A549 (cell line): ENCODE measurements at regions not wholly inside any gene's neighbourhood (a gene's known extent, or its start where the extent isn't known, plus 50 kb on each side); places are given as distances from the start of the nearest gene placed in this dataset.
A peak's percentile ranks its signal among the peaks of the same experiment; 100 is the strongest.

Experiments
- ATAC-seq, 2 experiments: fragments of 200-7000 bp in 1 of 2; fragments of >200 bp in 1 of 2; cut with Nextera tagmentation in 1 of 2; cut with Tn5 transposase in 1 of 2; 3 replicates each; pipeline versions ENCODE4 v1.8.0 to v1.9.1; 2018 to 2020; ENCODE audit warnings: mild to moderate bottlenecking in 1 of 2, moderate library complexity in 1 of 2
- CTCF ChIA-PET: fragments of 300-600 bp; sonication (Branson Sonifier 250); formaldehyde crosslinking; extraction: SDS; loops from one replicate; lab custom pipeline; 2021; ENCODE audit warnings: antibody characterized with exemption, inconsistent platforms; lab: Yijun Ruan, JAX
- POLR2A ChIA-PET: fragments of 350-600 bp; formaldehyde crosslinking; extraction: SDS; loops from one replicate; lab custom pipeline; 2021; ENCODE audit warnings: antibody characterized with exemption, inconsistent platforms; lab: Yijun Ruan, JAX
- DNase-seq, 2 experiments: peaks; one replicate each; pipeline versions ENCODE4 v3.0.0 to v3.0.0-alpha.2; 2011 to 2016; ENCODE audit warnings: low read depth in 1 of 2, low spot score in 1 of 2
- FAIRE-seq: peaks from 2 replicates; lab custom pipeline; 2011; peaks lifted over from hg19 to GRCh38; lab: Jason Lieb, UNC
- H3K27ac ChIP-seq, 2 experiments: fragments of >200 bp; sonication (Bioruptor Twin); formaldehyde crosslinking; 3 replicates each; pipeline ENCODE4 v1.5.1; 2016 to 2017
- H3K4me1 ChIP-seq: fragments of >200 bp; sonication (Bioruptor Twin); formaldehyde crosslinking; 3 replicates; pipeline ENCODE4 v1.6.1; 2016
- H3K4me2 ChIP-seq: fragments of >200 bp; sonication (Bioruptor Twin); formaldehyde crosslinking; 3 replicates; pipeline ENCODE4 v1.6.1; 2016
- H3K4me3 ChIP-seq: fragments of >200 bp; sonication (Bioruptor Twin); formaldehyde crosslinking; 3 replicates; pipeline ENCODE4 v1.5.1; 2016
- H3K9me3 ChIP-seq: fragments of >200 bp; sonication (Bioruptor Twin); formaldehyde crosslinking; 3 replicates; pipeline ENCODE4 v1.6.1; 2016
- BHLHE40 ChIP-seq: IDR thresholded peaks from 2 replicates; pipeline ENCODE4 v1.6.1; 2012; ENCODE audit warnings: low read depth, low read length, inconsistent platforms
- CBX2 ChIP-seq: fragments of 200-600 bp; sonication (generic); IDR thresholded peaks from 2 replicates; pipeline ENCODE4 v1.6.1; 2016; ENCODE audit warnings: low read depth, mild to moderate bottlenecking, borderline replicate concordance
- CEBPB ChIP-seq, 2 experiments: fragments of >200 bp in 1 of 2; sonication (Bioruptor Twin) in 1 of 2; formaldehyde crosslinking in 1 of 2; IDR thresholded peaks; 2 replicates each; pipeline ENCODE4 v1.6.1; 2012 to 2016
- CHD4 ChIP-seq: fragments of 200-600 bp; sonication (generic); IDR thresholded peaks from 2 replicates; pipeline ENCODE4 v1.6.1; 2016; ENCODE audit warnings: antibody characterized with exemption, mild to moderate bottlenecking, borderline replicate concordance
- CTCF ChIP-seq: fragments of >200 bp; sonication (Bioruptor Twin); formaldehyde crosslinking; IDR thresholded peaks from 3 replicates; pipeline ENCODE4 v1.5.1; 2016
- ESRRA ChIP-seq: fragments of 150-350 bp; IDR thresholded peaks from 2 replicates; pipeline ENCODE4 v1.6.1; 2014; ENCODE audit warnings: mild to moderate bottlenecking, low read length, borderline replicate concordance
- HEYL ChIP-seq: fragments of 250-450 bp; sonication (Bioruptor Pico); IDR thresholded peaks from 2 replicates; pipeline ENCODE4 v1.8.0; 2021; ENCODE audit warnings: mild to moderate bottlenecking, moderate library complexity
- HOXB5 ChIP-seq: fragments of 250-450 bp; sonication (Bioruptor Pico); IDR thresholded peaks from 2 replicates; pipeline ENCODE4 v1.5.0; 2020; ENCODE audit warnings: mild to moderate bottlenecking, moderate library complexity
- JUNB ChIP-seq: fragments of >200 bp; sonication (Bioruptor Twin); formaldehyde crosslinking; IDR thresholded peaks from 2 replicates; pipeline ENCODE4 v1.6.1; 2016
- KDM5A ChIP-seq: fragments of 200-600 bp; sonication (generic); IDR thresholded peaks from 2 replicates; pipeline ENCODE4 v1.6.1; 2016; ENCODE audit warnings: antibody characterized with exemption, mild to moderate bottlenecking
- MYC ChIP-seq: IDR thresholded peaks from 2 replicates; pipeline ENCODE4 v1.6.1; 2012; ENCODE audit warnings: mild to moderate bottlenecking, inconsistent platforms, low read length, improper control_type of control experiment, borderline replicate concordance
- NFE2L2 ChIP-seq: fragments of 150-350 bp; conservative IDR thresholded peaks from 2 replicates; pipeline ENCODE4 v1.6.1; 2014; ENCODE audit warnings: low read length
- NR3C1 ChIP-seq: fragments of >200 bp; sonication (Bioruptor Twin); formaldehyde crosslinking; IDR thresholded peaks from 3 replicates; pipeline ENCODE4 v1.6.1; 2017
- POLR2A ChIP-seq: IDR thresholded peaks from 2 replicates; pipeline ENCODE4 v1.6.1; 2012; ENCODE audit warnings: mild to moderate bottlenecking, low read length
- POLR2AphosphoS2 ChIP-seq: conservative IDR thresholded peaks from 2 replicates; pipeline ENCODE4 v1.6.1; 2012; ENCODE audit warnings: low read length, improper control_type of control experiment, inconsistent platforms
- RARB ChIP-seq: fragments of 250-450 bp; sonication (Bioruptor Pico); IDR thresholded peaks from 2 replicates; pipeline ENCODE4 v1.8.0; 2021; ENCODE audit warnings: mild to moderate bottlenecking, moderate library complexity
- RFX5 ChIP-seq: fragments of 450-650 bp; IDR thresholded peaks from 2 replicates; pipeline ENCODE4 v1.7.1; 2014; ENCODE audit warnings: antibody characterized with exemption, mild to moderate bottlenecking, moderate library complexity
- SREBF2 ChIP-seq: fragments of 450-650 bp; IDR thresholded peaks from 2 replicates; pipeline ENCODE4 v1.6.1; 2014; ENCODE audit warnings: mild to moderate bottlenecking, moderate library complexity
- TP53 ChIP-seq: fragments of 250-450 bp; sonication (Bioruptor Pico); IDR thresholded peaks from 2 replicates; pipeline ENCODE4 v1.5.0; 2021; ENCODE audit warnings: mild to moderate bottlenecking, moderate library complexity
- ZNF302 ChIP-seq: fragments of 250-450 bp; sonication (Bioruptor Pico); IDR thresholded peaks from 2 replicates; pipeline ENCODE4 v1.9.0; 2021; ENCODE audit warnings: inconsistent platforms, mild to moderate bottlenecking, moderate library complexity
- ZSCAN20 ChIP-seq: fragments of 250-450 bp; sonication (Bioruptor Pico); IDR thresholded peaks from 2 replicates; pipeline ENCODE4 v1.8.0; 2022; ENCODE audit warnings: mild to moderate bottlenecking, moderate library complexity
- WGBS: methylation state at CpG from one replicate; pipeline ENCODE4 v1.1.6; 2017; ENCODE audit errors: missing lambda C conversion rate; 5-methylcytosine and 5-hydroxymethylcytosine counted together

- Histone ChIP-seq H3K4me2 (no peak overlapping the region), H3K4me1 (no peaks in the 10 kb centered on the region), H3K4me3 (no peak overlapping the region), H3K27ac (no peak overlapping the region), H3K9me3 (peaks cover 3% of the 10 kb centered on the region; the same call in 1 of the 3 replicates)
- DNase-seq, result no peak
- TF ChIP-seq POLR2A (no peak), SREBF2 (no peak)
- WGBS, result 22% methylated on average over 2 of the region's 2 CpGs
- ChIA-PET POLR2A (no interaction called here), CTCF (no interaction called here)
- no peak for ATAC-seq
- no peak for FAIRE-seq
Measured at GRCh38 chr17:14690704-14691103, 389.8 kb downstream of the HS3ST3B1 start.

- FAIRE-seq (peak; percentile 61), ATAC-seq (peak; percentile 47 to 61; a peak in 3 of 6 replicates), DNase-seq (peak in 1 of 2 experiments; percentile 30)
- POLR2A ChIA-PET, result no interaction called here
- Histone ChIP-seq H3K4me3 (no peak overlapping the region), H3K9me3 (peaks cover 3% of the 10 kb centered on the region; the same call in 1 of the 3 replicates), H3K4me1 (no peaks in the 10 kb centered on the region), H3K4me2 (no peak overlapping the region), H3K27ac (no peak overlapping the region)
- 30% methylated on average over 3 of the region's 3 CpGs for WGBS
- CTCF ChIA-PET, result no interaction called here
- no peak for TF ChIP-seq HEYL (CRISPR knock-in tag)
- no peak for TF ChIP-seq POLR2A
- no peak for TF ChIP-seq RARB (CRISPR knock-in tag)
- TF ChIP-seq TP53, result no peak
- TF ChIP-seq HOXB5, result no peak
- TF ChIP-seq ZSCAN20 (CRISPR knock-in tag), result no peak
- TF ChIP-seq ESRRA, result no peak
- TF ChIP-seq JUNB, result no peak
- no peak for TF ChIP-seq POLR2AphosphoS2
- no peak for TF ChIP-seq CBX2
- TF ChIP-seq CTCF, result no peak
- TF ChIP-seq BHLHE40, result no peak
Measured at GRCh38 chr17:14688134-14688533, 387.3 kb downstream of the HS3ST3B1 start.

GRCh38 chr17:14672830-14673229, 371.9 kb downstream of the HS3ST3B1 start:
- ATAC-seq, result no peak

GRCh38 chr17:14670861-14671260, 370.0 kb downstream of the HS3ST3B1 start:
- peaks cover 3% of the 10 kb centered on the region; the same call in 2 of the 3 replicates for H3K4me1 ChIP-seq
- no peak overlapping the region for H3K4me3 ChIP-seq
- ChIA-PET POLR2A (no interaction called here), CTCF (no interaction called here)
- ATAC-seq, result no peak
- H3K9me3 ChIP-seq, result no peaks in the 10 kb centered on the region
- no peak for DNase-seq
- FAIRE-seq, result no peak
- no peak overlapping the region for H3K4me2 ChIP-seq
- 86% methylated on average over 1 of the region's 1 CpG for WGBS
- TF ChIP-seq KDM5A, result no peak
- no peak for TF ChIP-seq NFE2L2
- no peak for TF ChIP-seq CBX2
- no peak for TF ChIP-seq NR3C1
- no peak for TF ChIP-seq RARB (CRISPR knock-in tag)
- TF ChIP-seq RFX5, result no peak
- no peak for TF ChIP-seq POLR2A
- TF ChIP-seq HEYL (CRISPR knock-in tag), result no peak
- no peak for TF ChIP-seq CHD4
- TF ChIP-seq ZNF302 (CRISPR knock-in tag), result no peak
- TF ChIP-seq, all 56 proteins: peak for 0
- no peak overlapping the region for H3K27ac ChIP-seq

More at GRCh38 chr17:14672830-14673229, 371.9 kb downstream of the HS3ST3B1 start:
- CTCF ChIA-PET, result interaction anchor here (0.6 to 0.7 kb wide), 4 partner anchors 51 to 1820 kb away, joined by 3 to 4 read pairs (median 3); no protein-coding TSS in a partner anchor
- H3K4me3 ChIP-seq, result no peak overlapping the region
- H3K27ac ChIP-seq, result no peak overlapping the region
- WGBS, result 24% methylated on average over 4 of the region's 4 CpGs
- peak in 1 of 2 experiments; percentile 52; a peak in 2 of 4 replicates for TF ChIP-seq CEBPB (IDR thresholded peaks at IDR 0.05)
- TF ChIP-seq MYC, result no peak
- TF ChIP-seq, all 56 proteins: peak for 1
- no peak for DNase-seq
- Histone ChIP-seq H3K9me3 (peaks cover 5% of the 10 kb centered on the region; the same call in 2 of the 3 replicates), H3K4me1 (no peaks in the 10 kb centered on the region), H3K4me2 (0 out of 3 replicates have a peak overlapping the region, but pooled peaks have one; percentile 13)
- POLR2A ChIA-PET, result no interaction called here
- FAIRE-seq, result no peak
